ENCODE measurements at regions not wholly inside any gene's neighbourhood (a gene's known extent, or its start where the extent isn't known, plus 50 kb on each side); places are given as distances from the start of the nearest gene placed in this dataset.

- Histone ChIP-seq H3K9ac (ENCODE audit: low read length) (no peak overlapping the region), H3K79me2 (ENCODE audit: low read length) (no peaks in the 10 kb centered on the region), H4K20me1 (ENCODE audit: low read length) (no peaks in the 10 kb centered on the region), H3K27me3 (ENCODE audit: low read length) (no peaks in the 10 kb centered on the region), H3K4me2 (ENCODE audit: low read length) (no peak overlapping the region), H3K27ac (ENCODE audit: low read length) (no peak overlapping the region), H3K4me3 (ENCODE audit: low read length) (no peak overlapping the region), H3K9me3 (ENCODE audit: low read length) (peaks cover 10% of the 10 kb centered on the region), H3K36me3 (ENCODE audit: low read depth, low read length) (no peaks in the 10 kb centered on the region), H3K9me2 (replicated peaks; ENCODE audit: low read length) (no peaks in the 10 kb centered on the region), H3K4me1 (ENCODE audit: insufficient read depth, low read length) (no peaks in the 10 kb centered on the region), H3F3A (ENCODE audit: low read length, unreplicated experiment) (no peaks in the 10 kb centered on the region), H2AFZ (ENCODE audit: low read length) (no peak overlapping the region)
- DNase-seq, result no peak
- no peak for TF ChIP-seq EZH2phosphoT487 (IDR thresholded peaks at IDR 0.05; ENCODE audit: borderline replicate concordance, low read length)
- ChIA-PET POLR2A (ENCODE audit: unreplicated experiment) (no interaction called here), CTCF (no interaction called here)
- ATAC-seq, result no peak
- intact Hi-C loops (cut with micrococcal nuclease), result no loop called here
- BruUV-seq (replicated peaks), result no TSS peak
Observed at GRCh38 chr3:63069806-63070475, 194.7 kb upstream of the CADPS start.

GRCh38 chr3:63070476-63070810 is 195.2 kb upstream of the CADPS start:
- Histone ChIP-seq H2AFZ (ENCODE audit: low read length) (no peak overlapping the region), H3K4me1 (ENCODE audit: insufficient read depth, low read length) (no peaks in the 10 kb centered on the region), H3K79me2 (ENCODE audit: low read length) (no peaks in the 10 kb centered on the region), H3K27ac (ENCODE audit: low read length) (no peak overlapping the region), H3K27me3 (ENCODE audit: low read length) (no peaks in the 10 kb centered on the region), H3K4me3 (ENCODE audit: low read length) (no peak overlapping the region), H3K4me2 (ENCODE audit: low read length) (no peak overlapping the region), H4K20me1 (ENCODE audit: low read length) (no peaks in the 10 kb centered on the region), H3K9me2 (replicated peaks; ENCODE audit: low read length) (no peaks in the 10 kb centered on the region), H3F3A (ENCODE audit: low read length, unreplicated experiment) (no peaks in the 10 kb centered on the region), H3K9ac (ENCODE audit: low read length) (no peak overlapping the region), H3K36me3 (ENCODE audit: low read depth, low read length) (no peaks in the 10 kb centered on the region), H3K9me3 (ENCODE audit: low read length) (peaks cover 10% of the 10 kb centered on the region)
- ATAC-seq (no peak), DNase-seq (no peak)
- ChIA-PET CTCF (no interaction called here), POLR2A (ENCODE audit: unreplicated experiment) (no interaction called here)
- no TSS peak for BruUV-seq (replicated peaks)
- intact Hi-C loops (cut with micrococcal nuclease), result no loop called here
- TF ChIP-seq EZH2phosphoT487 (IDR thresholded peaks at IDR 0.05; ENCODE audit: borderline replicate concordance, low read length) (no peak), EZH2 (IDR thresholded peaks at IDR 0.05; ENCODE audit: low read length, unreplicated experiment) (no peak)
- TF ChIP-seq, protein P1, sequence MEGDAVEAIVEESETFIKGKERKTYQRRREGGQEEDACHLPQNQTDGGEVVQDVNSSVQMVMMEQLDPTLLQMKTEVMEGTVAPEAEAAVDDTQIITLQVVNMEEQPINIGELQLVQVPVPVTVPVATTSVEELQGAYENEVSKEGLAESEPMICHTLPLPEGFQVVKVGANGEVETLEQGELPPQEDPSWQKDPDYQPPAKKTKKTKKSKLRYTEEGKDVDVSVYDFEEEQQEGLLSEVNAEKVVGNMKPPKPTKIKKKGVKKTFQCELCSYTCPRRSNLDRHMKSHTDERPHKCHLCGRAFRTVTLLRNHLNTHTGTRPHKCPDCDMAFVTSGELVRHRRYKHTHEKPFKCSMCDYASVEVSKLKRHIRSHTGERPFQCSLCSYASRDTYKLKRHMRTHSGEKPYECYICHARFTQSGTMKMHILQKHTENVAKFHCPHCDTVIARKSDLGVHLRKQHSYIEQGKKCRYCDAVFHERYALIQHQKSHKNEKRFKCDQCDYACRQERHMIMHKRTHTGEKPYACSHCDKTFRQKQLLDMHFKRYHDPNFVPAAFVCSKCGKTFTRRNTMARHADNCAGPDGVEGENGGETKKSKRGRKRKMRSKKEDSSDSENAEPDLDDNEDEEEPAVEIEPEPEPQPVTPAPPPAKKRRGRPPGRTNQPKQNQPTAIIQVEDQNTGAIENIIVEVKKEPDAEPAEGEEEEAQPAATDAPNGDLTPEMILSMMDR (conservative IDR thresholded peaks at IDR 0.05; ENCODE audit: low read depth, low read length), result no peak

- Histone ChIP-seq H3K4me1 (ENCODE audit: insufficient read depth, low read length) (no peaks in the 10 kb centered on the region), H3F3A (ENCODE audit: low read length, unreplicated experiment) (no peaks in the 10 kb centered on the region), H2AFZ (ENCODE audit: low read length) (no peak overlapping the region), H3K9me2 (replicated peaks; ENCODE audit: low read length) (no peaks in the 10 kb centered on the region), H3K9ac (ENCODE audit: low read length) (no peak overlapping the region), H3K9me3 (ENCODE audit: low read length) (peaks cover 23% of the 10 kb centered on the region), H3K4me3 (ENCODE audit: low read length) (no peak overlapping the region), H3K4me2 (ENCODE audit: low read length) (no peak overlapping the region), H3K27ac (ENCODE audit: low read length) (no peak overlapping the region), H3K79me2 (ENCODE audit: low read length) (no peaks in the 10 kb centered on the region), H4K20me1 (ENCODE audit: low read length) (no peaks in the 10 kb centered on the region), H3K36me3 (ENCODE audit: low read depth, low read length) (no peaks in the 10 kb centered on the region), H3K27me3 (ENCODE audit: low read length) (no peaks in the 10 kb centered on the region)
- ATAC-seq (no peak), DNase-seq (no peak)
- BruUV-seq (replicated peaks), result no TSS peak
- intact Hi-C loops (cut with micrococcal nuclease), result no loop called here
- CTCF ChIA-PET, result no interaction called here
- TF ChIP-seq, protein P1 (conservative IDR thresholded peaks at IDR 0.05; ENCODE audit: low read depth, low read length), result no peak
- TF ChIP-seq EZH2 (IDR thresholded peaks at IDR 0.05; ENCODE audit: low read length, unreplicated experiment), result no peak
- POLR2A ChIA-PET (ENCODE audit: unreplicated experiment), result no interaction called here
Observed at GRCh38 chr3:63076357-63076756, 201.1 kb upstream of the CADPS start.

All from PC-3 (cell line).